HG03175 (cell line): ENCODE measurements at regions not wholly inside any gene's neighbourhood (a gene's known extent, or its start where the extent isn't known, plus 50 kb on each side); places are given as distances from the start of the nearest gene placed in this dataset.
"Not testable (repeated sequence)": the region's sequence is repeated elsewhere in the genome, so short reads cannot be mapped to it uniquely, and the experiment has no call there.

ENCODE experiments used
- ATAC-seq: cut with Tn5 transposase; IDR thresholded peaks from one replicate; pipeline ENCODE4 v1.9.1; 2021; ENCODE audit warnings: mild to moderate bottlenecking, moderate library complexity; ENCODE audit not compliant: unreplicated experiment

DNA sequence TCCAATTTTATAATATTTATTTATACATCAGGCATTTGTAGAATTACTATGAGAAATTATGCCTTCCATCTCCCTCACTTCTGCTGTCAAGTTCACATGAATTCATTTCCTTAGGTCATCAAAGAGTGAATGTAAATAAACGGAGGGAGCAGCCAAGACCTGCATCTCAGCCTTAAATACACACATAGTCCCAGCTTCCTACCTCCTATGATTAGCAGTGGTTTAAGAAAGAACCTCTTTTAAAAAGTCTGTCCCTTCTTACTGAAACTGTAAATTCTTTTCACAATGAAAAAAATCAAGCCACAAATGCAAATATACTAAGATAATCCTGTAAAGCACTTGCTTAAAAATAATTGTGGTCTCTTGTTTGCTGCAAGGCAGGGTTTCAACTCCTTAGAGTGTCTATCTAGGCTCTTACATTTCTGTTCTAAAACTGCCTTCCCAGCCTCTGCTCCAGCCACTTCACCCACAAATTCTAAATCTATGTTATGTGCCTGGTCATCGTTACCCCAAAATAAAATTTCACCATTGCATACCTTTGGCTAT, 532.7 kb upstream of the FSHR start:
- ATAC-seq, result no peak

GRCh38 chr2:49686291-49686690, 532.0 kb upstream of the FSHR start:
- ATAC-seq, result no peak

GRCh38 chr2:49677227-49677626, 522.9 kb upstream of the FSHR start:
- no peak for ATAC-seq

GRCh38 chr2:49664827-49665226, 510.5 kb upstream of the FSHR start:
- no peak for ATAC-seq

- no peak for ATAC-seq
These were observed 507.5 kb upstream of the FSHR start for GRCh38 chr2:49661809-49662208.

DNA sequence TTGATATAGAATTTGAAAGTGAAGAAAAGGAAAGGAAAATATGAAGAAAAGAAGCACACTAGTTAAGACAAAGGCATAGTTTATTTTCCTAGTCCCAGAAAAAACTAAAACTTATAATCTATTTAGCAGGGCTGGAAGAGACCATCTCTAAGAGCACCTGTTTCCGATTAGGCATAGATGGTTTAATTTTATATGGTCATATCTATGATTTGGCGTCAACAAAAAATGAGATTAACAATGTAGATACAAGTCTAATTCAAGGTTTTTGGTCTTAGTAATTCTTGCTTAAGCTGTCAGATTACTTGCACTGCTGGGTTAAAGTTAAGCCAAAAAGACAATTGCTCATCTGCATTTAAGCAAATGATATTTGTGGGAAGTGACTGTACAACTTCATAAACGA, 502.5 kb upstream of the FSHR start:
- no peak for ATAC-seq

DNA sequence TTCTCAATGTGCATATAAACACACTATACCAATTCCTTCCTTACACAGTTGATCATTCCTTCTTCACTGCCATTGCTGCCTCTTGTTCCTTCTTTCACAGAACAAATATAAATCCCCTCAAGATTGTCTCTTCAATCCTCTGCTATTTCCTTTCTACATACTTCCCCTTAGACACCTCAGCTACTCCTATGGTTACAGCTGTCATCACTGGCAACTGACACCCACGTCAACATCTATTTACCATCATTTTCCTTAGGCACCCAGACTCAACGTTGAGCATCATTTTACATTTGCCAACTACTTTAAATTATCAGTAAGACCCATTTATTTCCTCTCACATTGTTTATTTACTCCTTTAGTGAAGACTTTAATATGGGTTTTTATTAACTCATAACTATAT, 488.8 kb upstream of the FSHR start:
- no peak for ATAC-seq

- no peak for ATAC-seq
These were observed 486.3 kb upstream of the FSHR start for GRCh38 chr2:49640630-49641029.

GRCh38 chr2:49621016-49621415, 466.7 kb upstream of the FSHR start:
- no peak for ATAC-seq

DNA sequence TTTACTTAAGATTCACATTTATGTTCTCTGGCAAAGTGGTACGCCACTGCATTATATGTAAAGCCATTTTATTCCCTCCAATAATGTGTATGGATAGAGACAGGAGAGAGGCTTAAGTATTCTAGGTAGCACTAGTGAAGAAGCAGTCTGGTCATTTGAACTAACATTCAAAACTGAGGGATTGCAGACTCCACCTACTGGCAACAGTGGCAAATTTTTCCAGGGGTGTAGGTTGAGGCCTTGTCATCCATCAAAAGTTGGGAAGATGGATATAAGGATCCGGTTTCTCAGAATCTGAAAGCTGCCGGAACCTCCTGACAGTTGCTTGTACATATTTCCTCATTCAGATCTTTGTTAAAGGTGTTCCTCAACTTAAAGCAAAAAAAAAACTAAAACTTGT, 465.5 kb upstream of the FSHR start:
- ATAC-seq, result no peak

- no peak for ATAC-seq
These were observed 464.2 kb upstream of the FSHR start for GRCh38 chr2:49618491-49618890.

GRCh38 chr2:49616800-49617199, 462.5 kb upstream of the FSHR start:
- no peak for ATAC-seq

- not testable (repeated sequence) for ATAC-seq
These were observed 457.5 kb upstream of the FSHR start for GRCh38 chr2:49611796-49612195.

- no peak for ATAC-seq
These were observed 446.2 kb upstream of the FSHR start for GRCh38 chr2:49600524-49600923.

DNA sequence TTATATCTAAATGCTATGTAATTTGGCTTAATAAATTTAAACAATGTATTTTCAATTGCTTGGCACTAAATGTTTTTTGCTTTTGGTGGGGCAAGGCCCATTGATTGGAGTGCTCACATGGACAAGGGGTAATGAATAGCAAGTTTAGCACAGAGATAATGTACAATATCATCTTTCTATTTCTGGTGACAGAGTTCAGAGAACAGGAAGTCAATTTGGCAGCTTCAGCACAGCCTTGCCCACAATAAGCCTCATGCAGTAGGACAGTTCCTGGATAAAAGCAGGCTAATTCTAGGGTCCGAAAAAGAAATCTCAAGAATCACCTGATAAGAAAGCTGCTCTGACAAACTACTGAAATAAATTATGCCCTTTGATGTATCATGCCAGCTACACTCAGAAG, 443.9 kb upstream of the FSHR start:
- ATAC-seq, result no peak

GRCh38 chr2:49585921-49586320, 431.6 kb upstream of the FSHR start:
- ATAC-seq, result no peak

GRCh38 chr2:49582946-49583345, 428.6 kb upstream of the FSHR start:
- no peak for ATAC-seq

GRCh38 chr2:49577041-49577440, 422.7 kb upstream of the FSHR start:
- ATAC-seq, result no peak

DNA sequence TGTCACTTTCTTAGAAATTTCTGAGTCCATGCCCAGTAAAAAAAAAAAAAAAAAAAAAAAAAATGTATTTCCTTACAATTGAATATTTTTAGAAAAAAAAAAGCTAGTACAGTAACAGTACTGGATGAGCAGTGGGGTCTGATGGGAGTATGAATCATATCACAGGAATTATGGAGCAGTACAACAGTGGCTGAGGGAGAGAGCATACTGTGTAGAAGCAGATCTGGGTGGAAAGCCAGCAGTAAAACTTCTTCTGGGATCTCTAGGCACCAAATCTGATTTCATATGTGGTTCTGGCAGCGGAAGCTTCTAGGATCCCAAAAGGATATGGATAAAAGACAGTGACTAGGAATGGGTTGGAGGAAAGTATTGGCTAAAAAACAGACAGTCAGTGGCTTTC, 414.9 kb upstream of the FSHR start:
- ATAC-seq, result no peak

DNA sequence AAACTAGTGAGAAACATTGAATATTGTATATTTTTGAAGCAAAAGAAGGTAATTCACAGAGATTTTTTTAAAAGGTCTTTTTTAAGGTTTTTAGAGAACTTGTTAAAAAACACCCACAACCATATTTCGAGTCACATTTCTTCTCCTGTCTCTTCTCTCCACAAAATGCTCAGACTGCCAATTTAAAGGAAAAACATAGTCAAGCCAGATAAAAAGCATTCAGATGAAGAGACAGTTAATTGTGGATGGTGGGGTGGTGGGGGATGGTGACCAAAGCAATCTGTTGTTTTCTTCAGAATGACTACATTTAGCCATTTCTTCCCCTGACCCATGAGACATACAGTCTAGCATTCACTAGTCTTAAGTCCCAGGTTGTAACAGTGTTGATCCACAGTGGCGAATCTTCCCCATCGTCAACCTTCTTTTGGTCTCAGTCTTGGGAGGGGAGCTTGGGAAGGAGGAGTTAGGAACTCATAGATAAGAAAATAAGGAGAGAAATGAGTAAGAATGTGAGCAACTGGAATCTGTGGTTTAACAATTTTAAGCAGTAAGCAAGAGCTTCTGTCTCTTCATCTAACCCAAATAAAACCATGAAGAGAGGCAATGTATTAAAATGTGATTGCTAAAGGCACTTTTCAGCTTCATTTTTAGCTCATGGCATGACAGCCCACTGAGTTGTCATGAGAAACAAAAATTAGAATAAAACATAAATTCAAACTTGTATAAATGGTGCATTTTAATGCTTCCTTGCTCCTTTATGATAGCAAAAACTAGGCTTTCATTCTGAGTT, 413.7 kb upstream of the FSHR start:
- no peak for ATAC-seq

GRCh38 chr2:49567021-49567420, 412.7 kb upstream of the FSHR start:
- no peak for ATAC-seq

- ATAC-seq, result no peak
These were observed 399.3 kb upstream of the FSHR start for GRCh38 chr2:49553658-49554057.

DNA sequence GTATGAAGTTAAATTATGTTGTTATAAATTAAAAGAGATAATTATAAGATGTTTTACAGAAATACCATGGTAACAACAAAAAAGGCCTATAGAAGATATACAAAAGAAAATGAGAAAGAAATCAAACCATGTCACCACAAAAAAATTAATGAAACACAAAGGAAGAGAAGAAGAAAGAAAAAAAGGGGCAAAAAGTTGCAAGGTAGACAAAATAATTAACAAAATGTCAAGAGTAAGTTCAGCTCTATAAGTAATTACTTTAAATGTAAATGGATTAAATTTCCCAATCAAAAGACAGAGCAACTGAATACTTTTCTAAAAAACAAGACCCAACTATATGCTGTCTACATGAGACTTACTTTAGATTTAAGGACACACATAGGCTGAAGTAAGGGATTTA, 378.4 kb upstream of the FSHR start:
- ATAC-seq, result no peak
